Heart left ventricle (tissue), 13 donors: ENCODE measurements at regions not wholly inside any gene's neighbourhood (a gene's known extent, or its start where the extent isn't known, plus 50 kb on each side); places are given as distances from the start of the nearest gene placed in this dataset.

Experiments
- POLR2A ChIP-seq, 2 donors: fragments of 450-650 bp; IDR thresholded peaks; one replicate each; pipeline ENCODE4 v1.6.1; 2017; ENCODE audit warnings: antibody characterized with exemption in 2 of 2, mild to moderate bottlenecking in 2 of 2, moderate library complexity in 2 of 2
- TF ChIP-seq, protein P1 (sequence below), 12 donors: fragments of 200-600 bp; sonication (generic) in 4 of 12; IDR thresholded peaks; one replicate each; pipeline versions ENCODE4 v1.5.0 to v1.8.0; 2018 to 2022; ENCODE audit warnings: antibody characterized with exemption in 12 of 12, mild to moderate bottlenecking in 5 of 12
- donor health status: ischemic (EF 13 %, LVEDD 7.1; RV severe dilation, severe dysfunction).
- donor health status: DM: no; HTN: yes; CAD: no.
- donor health status: DM: no; HTN: no; CAD: no.
- donor health status: ischemic (EF 25% LVEDD 6.9; RV normal size, moderate dysfunction).
- donor health status: ischemic (EF 25% LVEDD 5.7; RV mildly dilated, moderate dysfunction).
- donor health status: ischemic (EF 35%, LVEDD 5.7; RV mildly dilated, moderate dysfunction).
- donor health status: nonischemic (EF 11% LVEDD 7.7; RV severe dilation, severe dysfunction).
- donor health status: DM: yes; HTN: yes; CAD: no.
- donor health status: PGD.
- donor health status: ischemic (EF 29% LVEDD 5.4; RV normal size, mild dysfunction).
- donor health status: nonischemic (EF 23%, LVEDD 6.1; RV moderate dilation, normal function).

DNA sequence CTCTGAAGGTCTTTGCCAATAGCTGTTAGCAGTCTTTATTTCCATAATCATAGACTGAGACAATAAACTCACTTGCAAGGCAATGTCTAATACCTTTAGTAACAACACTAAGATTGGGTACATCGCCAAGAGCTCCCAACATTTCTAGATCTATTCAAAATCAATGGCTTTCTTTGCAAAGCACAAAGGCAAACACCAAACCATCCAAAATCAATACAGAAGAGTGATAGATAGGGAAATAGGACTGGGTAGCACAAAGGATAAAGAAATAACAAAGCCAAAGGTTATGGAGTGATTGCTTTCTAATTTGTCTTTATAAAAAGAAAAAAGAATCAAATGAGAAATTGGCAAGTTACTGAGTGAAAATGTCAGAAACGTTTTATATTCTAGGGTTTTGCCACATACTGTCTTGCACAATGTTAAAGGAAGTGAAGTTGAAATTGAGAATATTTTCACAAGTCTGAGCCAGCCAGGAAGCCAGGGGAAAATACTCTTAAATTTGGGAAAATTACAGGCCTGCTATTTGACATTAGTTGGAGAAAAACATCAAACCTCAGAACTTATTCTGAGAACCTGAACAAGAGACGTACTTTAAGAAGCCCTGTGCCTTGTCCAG is 53.3 kb upstream of the LHFPL2 start:
- TF ChIP-seq, protein P1, sequence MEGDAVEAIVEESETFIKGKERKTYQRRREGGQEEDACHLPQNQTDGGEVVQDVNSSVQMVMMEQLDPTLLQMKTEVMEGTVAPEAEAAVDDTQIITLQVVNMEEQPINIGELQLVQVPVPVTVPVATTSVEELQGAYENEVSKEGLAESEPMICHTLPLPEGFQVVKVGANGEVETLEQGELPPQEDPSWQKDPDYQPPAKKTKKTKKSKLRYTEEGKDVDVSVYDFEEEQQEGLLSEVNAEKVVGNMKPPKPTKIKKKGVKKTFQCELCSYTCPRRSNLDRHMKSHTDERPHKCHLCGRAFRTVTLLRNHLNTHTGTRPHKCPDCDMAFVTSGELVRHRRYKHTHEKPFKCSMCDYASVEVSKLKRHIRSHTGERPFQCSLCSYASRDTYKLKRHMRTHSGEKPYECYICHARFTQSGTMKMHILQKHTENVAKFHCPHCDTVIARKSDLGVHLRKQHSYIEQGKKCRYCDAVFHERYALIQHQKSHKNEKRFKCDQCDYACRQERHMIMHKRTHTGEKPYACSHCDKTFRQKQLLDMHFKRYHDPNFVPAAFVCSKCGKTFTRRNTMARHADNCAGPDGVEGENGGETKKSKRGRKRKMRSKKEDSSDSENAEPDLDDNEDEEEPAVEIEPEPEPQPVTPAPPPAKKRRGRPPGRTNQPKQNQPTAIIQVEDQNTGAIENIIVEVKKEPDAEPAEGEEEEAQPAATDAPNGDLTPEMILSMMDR (IDR thresholded peaks at IDR 0.05): no peak
- TF ChIP-seq POLR2A (IDR thresholded peaks at IDR 0.05): no peak
